Neural progenitor cell (in vitro differentiated cells): ENCODE measurements at regions not wholly inside any gene's neighbourhood (a gene's known extent, or its start where the extent isn't known, plus 50 kb on each side); places are given as distances from the start of the nearest gene placed in this dataset.

Source experiments
- CTCF ChIP-seq: fragments of 200-600 bp; sonication (generic); IDR thresholded peaks from 2 replicates; pipeline ENCODE4 v1.5.1; 2017; ENCODE audit warnings: antibody characterized with exemption, mild to moderate bottlenecking
- EZH2 ChIP-seq: fragments of 200-600 bp; sonication (generic); IDR thresholded peaks from 2 replicates; pipeline ENCODE4 v1.6.1; 2017; ENCODE audit warnings: antibody characterized with exemption, mild to moderate bottlenecking, moderate library complexity
- EZH2phosphoT487 ChIP-seq: fragments of 200-600 bp; sonication (generic); IDR thresholded peaks from 2 replicates; pipeline ENCODE4 v1.6.1; 2017; ENCODE audit warnings: antibody characterized with exemption

GRCh38 chr16:5502944-5503343, 405.3 kb upstream of the EEF2KMT start:
- TF ChIP-seq CTCF (no peak), EZH2phosphoT487 (no peak), EZH2 (no peak)
